ENCODE measurements at regions not wholly inside any gene's neighbourhood (a gene's known extent, or its start where the extent isn't known, plus 50 kb on each side); places are given as distances from the start of the nearest gene placed in this dataset.

GRCh38 chr13:37945651-37946575, 76.3 kb upstream of the TRPC4 start:
- Histone ChIP-seq H4K20me1 (replicated peaks; ENCODE audit: insufficient read depth) (no peaks in the 10 kb centered on the region), H3K4me2 (no peak overlapping the region), H3K36me3 (ENCODE audit: insufficient read depth) (no peaks in the 10 kb centered on the region), H3K27me3 (ENCODE audit: insufficient read depth) (no peaks in the 10 kb centered on the region), H3K27ac (ENCODE audit: low read depth) (no peak overlapping the region), H3K79me2 (replicated peaks; ENCODE audit: insufficient read depth) (no peaks in the 10 kb centered on the region), H3K4me3 (no peak overlapping the region), H2AFZ (no peak overlapping the region), H3K4me1 (ENCODE audit: insufficient read depth) (no peaks in the 10 kb centered on the region), H3K9me2 (ENCODE audit: insufficient read depth) (no peaks in the 10 kb centered on the region), H3F3A (replicated peaks; ENCODE audit: low read depth) (no peaks in the 10 kb centered on the region)
- peaks cover 2% of the 10 kb centered on the region for H3K27me3 Mint-ChIP-seq (ENCODE audit: insufficient read depth, low read depth, poor library complexity)
- TF ChIP-seq JUNB (IDR thresholded peaks at IDR 0.05; ENCODE audit: unreplicated experiment), result no peak
- TF ChIP-seq ZNF331 (CRISPR knock-in tag; IDR thresholded peaks at IDR 0.05; ENCODE audit: low read depth), result no peak
- TF ChIP-seq, protein P1, sequence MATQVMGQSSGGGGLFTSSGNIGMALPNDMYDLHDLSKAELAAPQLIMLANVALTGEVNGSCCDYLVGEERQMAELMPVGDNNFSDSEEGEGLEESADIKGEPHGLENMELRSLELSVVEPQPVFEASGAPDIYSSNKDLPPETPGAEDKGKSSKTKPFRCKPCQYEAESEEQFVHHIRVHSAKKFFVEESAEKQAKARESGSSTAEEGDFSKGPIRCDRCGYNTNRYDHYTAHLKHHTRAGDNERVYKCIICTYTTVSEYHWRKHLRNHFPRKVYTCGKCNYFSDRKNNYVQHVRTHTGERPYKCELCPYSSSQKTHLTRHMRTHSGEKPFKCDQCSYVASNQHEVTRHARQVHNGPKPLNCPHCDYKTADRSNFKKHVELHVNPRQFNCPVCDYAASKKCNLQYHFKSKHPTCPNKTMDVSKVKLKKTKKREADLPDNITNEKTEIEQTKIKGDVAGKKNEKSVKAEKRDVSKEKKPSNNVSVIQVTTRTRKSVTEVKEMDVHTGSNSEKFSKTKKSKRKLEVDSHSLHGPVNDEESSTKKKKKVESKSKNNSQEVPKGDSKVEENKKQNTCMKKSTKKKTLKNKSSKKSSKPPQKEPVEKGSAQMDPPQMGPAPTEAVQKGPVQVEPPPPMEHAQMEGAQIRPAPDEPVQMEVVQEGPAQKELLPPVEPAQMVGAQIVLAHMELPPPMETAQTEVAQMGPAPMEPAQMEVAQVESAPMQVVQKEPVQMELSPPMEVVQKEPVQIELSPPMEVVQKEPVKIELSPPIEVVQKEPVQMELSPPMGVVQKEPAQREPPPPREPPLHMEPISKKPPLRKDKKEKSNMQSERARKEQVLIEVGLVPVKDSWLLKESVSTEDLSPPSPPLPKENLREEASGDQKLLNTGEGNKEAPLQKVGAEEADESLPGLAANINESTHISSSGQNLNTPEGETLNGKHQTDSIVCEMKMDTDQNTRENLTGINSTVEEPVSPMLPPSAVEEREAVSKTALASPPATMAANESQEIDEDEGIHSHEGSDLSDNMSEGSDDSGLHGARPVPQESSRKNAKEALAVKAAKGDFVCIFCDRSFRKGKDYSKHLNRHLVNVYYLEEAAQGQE (IDR thresholded peaks at IDR 0.05; ENCODE audit: unreplicated experiment), result no peak
- TF ChIP-seq, protein P2, sequence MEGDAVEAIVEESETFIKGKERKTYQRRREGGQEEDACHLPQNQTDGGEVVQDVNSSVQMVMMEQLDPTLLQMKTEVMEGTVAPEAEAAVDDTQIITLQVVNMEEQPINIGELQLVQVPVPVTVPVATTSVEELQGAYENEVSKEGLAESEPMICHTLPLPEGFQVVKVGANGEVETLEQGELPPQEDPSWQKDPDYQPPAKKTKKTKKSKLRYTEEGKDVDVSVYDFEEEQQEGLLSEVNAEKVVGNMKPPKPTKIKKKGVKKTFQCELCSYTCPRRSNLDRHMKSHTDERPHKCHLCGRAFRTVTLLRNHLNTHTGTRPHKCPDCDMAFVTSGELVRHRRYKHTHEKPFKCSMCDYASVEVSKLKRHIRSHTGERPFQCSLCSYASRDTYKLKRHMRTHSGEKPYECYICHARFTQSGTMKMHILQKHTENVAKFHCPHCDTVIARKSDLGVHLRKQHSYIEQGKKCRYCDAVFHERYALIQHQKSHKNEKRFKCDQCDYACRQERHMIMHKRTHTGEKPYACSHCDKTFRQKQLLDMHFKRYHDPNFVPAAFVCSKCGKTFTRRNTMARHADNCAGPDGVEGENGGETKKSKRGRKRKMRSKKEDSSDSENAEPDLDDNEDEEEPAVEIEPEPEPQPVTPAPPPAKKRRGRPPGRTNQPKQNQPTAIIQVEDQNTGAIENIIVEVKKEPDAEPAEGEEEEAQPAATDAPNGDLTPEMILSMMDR (conservative IDR thresholded peaks at IDR 0.05; ENCODE audit: low read depth in 2 of 2), result no peak
- TF ChIP-seq ETS1 (IDR thresholded peaks at IDR 0.05), result no peak
- no peak for TF ChIP-seq ZNF114 (CRISPR knock-in tag; IDR thresholded peaks at IDR 0.05)
- TF ChIP-seq EZH2 (IDR thresholded peaks at IDR 0.05; ENCODE audit: low read depth, unreplicated experiment), result no peak
- no peak for TF ChIP-seq POLR2AphosphoS5 (IDR thresholded peaks at IDR 0.05; ENCODE audit: low read depth)
- TF ChIP-seq EZH2phosphoT487 (IDR thresholded peaks at IDR 0.05; ENCODE audit: unreplicated experiment), result no peak
- TF ChIP-seq NANOG (IDR thresholded peaks at IDR 0.05; ENCODE audit: borderline replicate concordance), result no peak
- no peak for TF ChIP-seq CREB1 (CRISPR knock-in tag; IDR thresholded peaks at IDR 0.05; ENCODE audit: low read depth)
- TF ChIP-seq STAT1 (IDR thresholded peaks at IDR 0.05; ENCODE audit: unreplicated experiment), result no peak
- no peak for TF ChIP-seq ZNF462 (CRISPR knock-in tag; IDR thresholded peaks at IDR 0.05)
- DNase-seq (ENCODE audit: low spot score) (no peak), ATAC-seq (no peak)
- no peak overlapping the region for H3K4me3 Mint-ChIP-seq
- no peaks in the 10 kb centered on the region for H3K36me3 Mint-ChIP-seq (ENCODE audit: low read depth)
- H3K9me3 Mint-ChIP-seq, result no peaks in the 10 kb centered on the region
- no peaks in the 10 kb centered on the region; the same call in 2 of the 3 replicates for H3K4me1 Mint-ChIP-seq
- no peak overlapping the region for H3K27ac Mint-ChIP-seq
